Endothelial cell of umbilical vein (primary cell): ENCODE measurements at regions not wholly inside any gene's neighbourhood (a gene's known extent, or its start where the extent isn't known, plus 50 kb on each side); places are given as distances from the start of the nearest gene placed in this dataset.

ENCODE experiments used
- BruUV-seq: library from RNA; stranded (reverse); fragments of 400-500 nt; replicated peaks from 2 replicates; lab custom pipeline; 2021; lab: Mats Ljungman, UMichigan
- CTCF ChIA-PET: fragments of 300-600, 350-600 bp; sonication (Branson Sonifier 250); formaldehyde crosslinking; loops from one replicate; lab custom pipeline; 2021; ENCODE audit warnings: antibody characterized with exemption, inconsistent platforms; lab: Charles Lee
- POLR2A ChIA-PET: fragments of 300-600, 350-600 bp; sonication (Branson Sonifier 250); formaldehyde crosslinking; loops from one replicate; lab custom pipeline; 2021; ENCODE audit warnings: antibody characterized with exemption, inconsistent platforms; lab: Charles Lee
- DNase-seq: peaks from one replicate; pipeline ENCODE4 v3.0.0-alpha.2; 2011; ENCODE audit warnings: low read depth, low spot score
- FAIRE-seq: peaks from 2 replicates; lab custom pipeline; 2011; peaks lifted over from hg19 to GRCh38; lab: Jason Lieb, UNC
- H2AFZ ChIP-seq: 2 replicates; pipeline ENCODE4 v1.6.0; 2012; ENCODE audit warnings: low read depth, low read length, control low read depth, inconsistent platforms
- H3K27ac ChIP-seq: 2 replicates; pipeline ENCODE4 v1.5.1; 2011; ENCODE audit warnings: low read depth, mild to moderate bottlenecking, control low read depth, low read length, moderate library complexity; ENCODE audit not compliant: insufficient read depth
- H3K27me3 ChIP-seq, 2 experiments: 2 replicates each; pipeline versions ENCODE4 v1.6.0 to v1.6.1; 2011; ENCODE audit warnings: low read length in 2 of 2, mixed read lengths in 1 of 2; ENCODE audit not compliant: control insufficient read depth in 2 of 2, insufficient read depth in 2 of 2
- H3K36me3 ChIP-seq, 2 experiments: 2 replicates in 1 of 2; 3 replicates in 1 of 2; pipeline ENCODE4 v1.5.1; 2011; ENCODE audit warnings: low read length in 2 of 2, mild to moderate bottlenecking in 1 of 2, moderate library complexity in 1 of 2; ENCODE audit not compliant: control insufficient read depth in 2 of 2, insufficient read depth in 2 of 2; ENCODE audit errors: extremely low read depth in 1 of 2
- H3K4me1 ChIP-seq: 3 replicates; pipeline ENCODE4 v1.5.1; 2011; ENCODE audit warnings: mild to moderate bottlenecking, low read length; ENCODE audit not compliant: control insufficient read depth, insufficient read depth; ENCODE audit errors: extremely low read depth
- H3K4me2 ChIP-seq: 2 replicates; pipeline ENCODE4 v1.6.1; 2011; ENCODE audit warnings: low read length, control low read depth, mixed read lengths; ENCODE audit not compliant: insufficient read depth
- H3K4me3 ChIP-seq, 3 experiments: fragments of 200-600 bp in 1 of 3; sonication (generic), shearing (Covaris generic) in 1 of 3; replicated peaks in 1 of 3; 2 replicates each; pipeline ENCODE4 v1.5.1; 2011 to 2016; ENCODE audit warnings: control low read depth in 3 of 3, low read length in 3 of 3, mild to moderate bottlenecking in 2 of 3, inconsistent platforms in 1 of 3, low read depth in 1 of 3, moderate library complexity in 1 of 3; ENCODE audit not compliant: insufficient read depth in 1 of 3
- H3K79me2 ChIP-seq: 2 replicates; pipeline ENCODE4 v1.6.0; 2012; ENCODE audit warnings: low read length, inconsistent platforms; ENCODE audit not compliant: control insufficient read depth, insufficient read depth
- H3K9ac ChIP-seq: replicated peaks from 2 replicates; pipeline ENCODE3; 2011; ENCODE audit warnings: low read length, control low read depth; ENCODE audit not compliant: insufficient read depth; ENCODE audit errors: extremely low read depth
- H3K9me1 ChIP-seq: replicated peaks from 3 replicates; pipeline ENCODE4 v1.6.0; 2011; ENCODE audit warnings: mild to moderate bottlenecking, low read length; ENCODE audit not compliant: control insufficient read depth, insufficient read depth; ENCODE audit errors: extremely low read depth
- H3K9me3 ChIP-seq: replicated peaks from 2 replicates; pipeline ENCODE4 v1.5.1; 2012; ENCODE audit warnings: low read length, inconsistent platforms; ENCODE audit not compliant: control insufficient read depth, insufficient read depth
- H4K20me1 ChIP-seq: replicated peaks from 2 replicates; pipeline ENCODE3; 2011; ENCODE audit warnings: mild to moderate bottlenecking, low read length; ENCODE audit not compliant: control insufficient read depth, insufficient read depth; ENCODE audit errors: extremely low read depth
- CTCF ChIP-seq, 2 donors: IDR thresholded peaks; 1 replicate in 1 of 2; 2 replicates in 1 of 2; pipeline ENCODE4 v1.5.1; 2011; ENCODE audit warnings: low read length in 2 of 2, mild to moderate bottlenecking in 2 of 2, moderate library complexity in 2 of 2, control low read depth in 1 of 2, inconsistent platforms in 1 of 2, low read depth in 1 of 2; ENCODE audit not compliant: insufficient read depth in 1 of 2; ENCODE audit errors: extremely low read depth in 1 of 2
- EZH2 ChIP-seq: IDR thresholded peaks from 2 replicates; pipeline ENCODE4 v1.6.1; 2012; ENCODE audit warnings: borderline replicate concordance, low read depth, mild to moderate bottlenecking, moderate library complexity, low read length, inconsistent platforms; ENCODE audit not compliant: severe bottlenecking
- FOS ChIP-seq: IDR thresholded peaks from 2 replicates; pipeline ENCODE4 v1.6.1; 2011; ENCODE audit warnings: mild to moderate bottlenecking, low read length, moderate library complexity, borderline replicate concordance; ENCODE audit not compliant: insufficient read depth
- GATA2 ChIP-seq: IDR thresholded peaks from 2 replicates; pipeline ENCODE4 v1.7.0; 2011; ENCODE audit warnings: low read depth, mild to moderate bottlenecking, moderate library complexity, mixed read lengths, low read length; ENCODE audit not compliant: insufficient read length, insufficient read depth
- JUN ChIP-seq: IDR thresholded peaks from 2 replicates; pipeline ENCODE4 v1.6.1; 2011; ENCODE audit warnings: borderline replicate concordance, low read depth; ENCODE audit not compliant: insufficient read length, insufficient read depth
- MAX ChIP-seq: IDR thresholded peaks from 2 replicates; pipeline ENCODE4 v1.6.1; 2011; ENCODE audit not compliant: insufficient read depth, insufficient read length
- MYC ChIP-seq: IDR thresholded peaks from one replicate; pipeline ENCODE4 v1.6.1; 2011; ENCODE audit warnings: mild to moderate bottlenecking, low read depth, low read length
- POLR2A ChIP-seq: IDR thresholded peaks from 2 replicates; pipeline ENCODE4 v1.6.1; 2012; ENCODE audit warnings: low read depth, mild to moderate bottlenecking, control low read depth, low read length
- POLR2AphosphoS5 ChIP-seq: IDR thresholded peaks from 2 replicates; pipeline ENCODE4 v1.6.1; 2012; ENCODE audit warnings: low read depth, mild to moderate bottlenecking, control low read depth, low read length, moderate library complexity; ENCODE audit not compliant: insufficient read depth
- dilution Hi-C: fragments of 300-500 bp; cut with MboI; formaldehyde crosslinking; loops from one replicate; pipeline ENCODE4 v1.15.0; 2019; ENCODE audit warnings: low sequenced_read_pairs; ENCODE audit not compliant: extremely low pct_ligation_motif_present
- intact Hi-C: fragments of 100-400 bp; cut with micrococcal nuclease; formaldehyde crosslinking; loops from one replicate; pipeline ENCODE4 v1.10.0; 2022

DNA sequence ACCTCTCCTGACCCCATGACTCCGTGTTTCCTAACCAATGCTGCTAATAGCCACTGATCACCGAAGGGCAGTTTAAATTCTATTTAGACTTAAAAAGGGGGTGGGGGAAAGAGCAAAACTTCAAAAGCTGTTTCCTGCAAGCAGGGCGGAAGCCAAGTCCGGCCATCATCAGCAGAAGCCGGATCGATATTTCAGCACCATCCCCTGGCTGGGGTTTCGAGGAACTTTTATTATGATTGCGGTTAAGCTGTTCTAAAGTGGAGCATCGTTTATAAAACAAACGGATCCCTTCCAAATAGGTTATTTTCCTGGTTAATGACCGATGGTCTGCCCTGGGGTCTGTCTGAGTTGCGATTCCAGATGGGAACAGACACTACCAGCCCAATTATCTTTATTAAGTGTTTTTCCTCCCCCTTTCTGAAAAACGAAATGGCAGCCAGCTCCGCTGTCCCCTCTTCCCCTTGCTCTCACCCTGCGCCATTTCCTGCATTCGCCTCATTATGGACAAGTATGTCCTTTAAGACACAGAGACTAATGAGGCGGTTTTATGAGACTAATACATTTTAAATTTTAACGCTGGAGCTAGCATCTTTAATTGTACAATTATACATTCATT, 76.1 kb upstream of the IRX3 start:
- Histone ChIP-seq H3K27me3 (no peaks in the 10 kb centered on the region), H3K36me3 (no peaks in the 10 kb centered on the region), H3K9ac (no peak overlapping the region), H3K4me3 (no peak overlapping the region), H3K4me1 (no peaks in the 10 kb centered on the region), H3K9me3 (no peaks in the 10 kb centered on the region), H3K79me2 (no peaks in the 10 kb centered on the region), H3K27ac (no peak overlapping the region), H4K20me1 (no peaks in the 10 kb centered on the region), H3K9me1 (no peaks in the 10 kb centered on the region), H2AFZ (no peak overlapping the region), H3K4me2 (no peak overlapping the region)
- dilution Hi-C loops, result no loop called here
- POLR2A ChIA-PET, result no interaction called here
- CTCF ChIA-PET, result interaction anchor here (1.1 kb wide), 1 partner anchor 25 kb away, joined by 3 read pairs; no protein-coding TSS in a partner anchor
- DNase-seq, result no peak
- no peak for TF ChIP-seq MYC
- no TSS peak for BruUV-seq
- intact Hi-C loops, result no loop called here
- FAIRE-seq, result no peak

- FAIRE-seq (no peak), DNase-seq (no peak)
- TF ChIP-seq POLR2A (no peak), CTCF (IDR thresholded peaks at IDR 0.05; ENCODE audit: extremely low read depth in 1 of 2, insufficient read depth in 1 of 2, low read depth in 1 of 2, low read length in 2 of 2) (no peak), EZH2 (no peak), GATA2 (no peak), JUN (no peak), FOS (no peak), MYC (no peak), MAX (no peak), POLR2AphosphoS5 (no peak)
- Histone ChIP-seq H3K36me3 (no peaks in the 10 kb centered on the region), H4K20me1 (no peaks in the 10 kb centered on the region), H2AFZ (no peak overlapping the region), H3K9me3 (no peaks in the 10 kb centered on the region), H3K9me1 (no peaks in the 10 kb centered on the region), H3K4me3 (no peak overlapping the region), H3K27ac (no peak overlapping the region), H3K79me2 (no peaks in the 10 kb centered on the region), H3K4me2 (no peak overlapping the region), H3K4me1 (no peaks in the 10 kb centered on the region), H3K9ac (no peak overlapping the region), H3K27me3 (no peaks in the 10 kb centered on the region)
- dilution Hi-C loops (no loop called here), intact Hi-C loops (no loop called here)
- ChIA-PET CTCF (no interaction called here), POLR2A (no interaction called here)
- BruUV-seq, result no TSS peak
These were observed 74.7 kb upstream of the IRX3 start for GRCh38 chr16:54361246-54361645.
